HepG2 (cell line): ENCODE measurements at regions not wholly inside any gene's neighbourhood (a gene's known extent, or its start where the extent isn't known, plus 50 kb on each side); places are given as distances from the start of the nearest gene placed in this dataset.

Experiments used
- ATAC-seq: fragments of 200-7000 bp; cut with Tn5 transposase; 3 replicates; pipeline ENCODE4 v1.9.1; 2020; ENCODE audit warnings: mild to moderate bottlenecking, moderate library complexity
- BruUV-seq: library from RNA; stranded (reverse); fragments of 400-500 nt; replicated peaks from 2 replicates; lab custom pipeline; 2021; lab: Mats Ljungman, UMichigan
- CTCF ChIA-PET: fragments of 300-600 bp; formaldehyde crosslinking; extraction: SDS; loops from one replicate; lab custom pipeline; 2021; ENCODE audit warnings: low total read pairs, inconsistent platforms, low intra/inter-chr PET ratio; lab: Yijun Ruan, JAX
- POLR2A ChIA-PET: fragments of 350-600 bp; sonication (Branson Sonifier 250); formaldehyde crosslinking; loops from one replicate; lab custom pipeline; 2020; ENCODE audit warnings: antibody characterized with exemption, inconsistent platforms; lab: Yijun Ruan, JAX
- DNase-seq: peaks from one replicate; pipeline ENCODE4 v3.0.0-alpha.2; 2015; ENCODE audit warnings: low spot score
- FAIRE-seq: peaks from 3 replicates; lab custom pipeline; 2011; peaks lifted over from hg19 to GRCh38; lab: Jason Lieb, UNC
- H2AFZ ChIP-seq: one replicate; pipeline ENCODE4 v1.6.1; 2011; ENCODE audit warnings: low read length, inconsistent platforms
- H3K27ac ChIP-seq: fragments of 300-600 bp; 3 replicates; pipeline ENCODE4 v1.8.0; 2011; ENCODE audit warnings: mixed run types, mild to moderate bottlenecking, mixed read lengths, low read length, inconsistent platforms; ENCODE audit not compliant: insufficient read depth; ENCODE audit errors: extremely low read length
- H3K27me3 ChIP-seq, 2 experiments: fragments of 200-600 bp in 1 of 2; 2 replicates in 1 of 2; 3 replicates in 1 of 2; pipeline versions ENCODE4 v1.6.0 to v1.8.0; 2011; ENCODE audit warnings: low read length in 2 of 2, mild to moderate bottlenecking in 2 of 2, moderate library complexity in 2 of 2, inconsistent platforms in 1 of 2; ENCODE audit not compliant: insufficient read depth in 2 of 2, control insufficient read depth in 1 of 2
- H3K36me3 ChIP-seq, 2 experiments: fragments of 200-600 bp in 1 of 2; replicated peaks in 1 of 2; 2 replicates in 1 of 2; 3 replicates in 1 of 2; pipeline versions ENCODE4 v1.5.1 to v1.8.0; 2011; ENCODE audit warnings: low read length in 2 of 2, inconsistent platforms in 1 of 2; ENCODE audit not compliant: insufficient read depth in 2 of 2, control insufficient read depth in 1 of 2
- H3K4me1 ChIP-seq: 2 replicates; pipeline ENCODE4 v1.5.1; 2012; ENCODE audit warnings: low read length, inconsistent platforms; ENCODE audit not compliant: insufficient read depth
- H3K4me2 ChIP-seq: 2 replicates; pipeline ENCODE4 v1.6.0; 2011; ENCODE audit warnings: low read depth, low read length, inconsistent platforms
- H3K4me3 ChIP-seq, 3 experiments: fragments of 200-600 bp in 1 of 3; sonication (generic), shearing (Covaris generic) in 1 of 3; replicated peaks in 1 of 3; 2 replicates each; pipeline ENCODE4 v1.5.1; 2011 to 2016; ENCODE audit warnings: low read length in 3 of 3, inconsistent platforms in 2 of 3, low read depth in 2 of 3, mild to moderate bottlenecking in 2 of 3, control low read depth in 1 of 3, mixed read lengths in 1 of 3; ENCODE audit not compliant: insufficient read depth in 1 of 3
- H3K79me2 ChIP-seq: one replicate; pipeline ENCODE4 v1.6.1; 2011; ENCODE audit warnings: low read length, inconsistent platforms; ENCODE audit not compliant: insufficient read depth
- H3K9ac ChIP-seq: 2 replicates; pipeline ENCODE4 v1.6.0; 2011; ENCODE audit warnings: mild to moderate bottlenecking, low read depth, low read length, inconsistent platforms; ENCODE audit not compliant: insufficient read depth
- H3K9me3 ChIP-seq: 2 replicates; pipeline ENCODE4 v1.5.1; 2012; ENCODE audit warnings: mild to moderate bottlenecking, low read length
- H4K20me1 ChIP-seq: 2 replicates; pipeline ENCODE4 v1.6.0; 2011; ENCODE audit warnings: inconsistent platforms, mild to moderate bottlenecking, low read length, moderate library complexity; ENCODE audit not compliant: insufficient read depth
- ARID2 ChIP-seq: sonication (generic); formaldehyde crosslinking; IDR thresholded peaks from 2 replicates; pipeline ENCODE4 v1.8.1; 2022; ENCODE audit warnings: mild to moderate bottlenecking, missing genetic modification reagents, borderline replicate concordance
- ELK4 ChIP-seq: sonication (generic); formaldehyde crosslinking; IDR thresholded peaks from 2 replicates; pipeline ENCODE4 v1.9.0; 2021; ENCODE audit warnings: missing genetic modification reagents, borderline replicate concordance
- HNRNPK ChIP-seq: fragments of 200-400 bp; formaldehyde crosslinking; IDR thresholded peaks from 2 replicates; pipeline ENCODE4 v1.6.1; 2018; ENCODE audit warnings: low read length, low read depth, moderate library complexity, mild to moderate bottlenecking; ENCODE audit not compliant: poor library complexity, severe bottlenecking
- KLF11 ChIP-seq: IDR thresholded peaks from 2 replicates; pipeline ENCODE4 v1.6.1; 2016; ENCODE audit warnings: missing compliant biosample characterization
- POLR2G ChIP-seq: fragments of 200-400 bp; formaldehyde crosslinking; IDR thresholded peaks from 2 replicates; pipeline ENCODE4 v1.6.1; 2018; ENCODE audit warnings: mild to moderate bottlenecking, low read depth, low read length, moderate library complexity
- SOX6 ChIP-seq, 2 experiments: fragments of 450-650 bp in 1 of 2; sonication (generic) in 1 of 2; formaldehyde crosslinking in 1 of 2; IDR thresholded peaks; 2 replicates each; pipeline versions ENCODE4 v1.4.0 to v1.6.1; 2017 to 2020; ENCODE audit warnings: antibody characterized with exemption in 1 of 2, mild to moderate bottlenecking in 1 of 2, missing genetic modification reagents in 1 of 2
- ZNF607 ChIP-seq: sonication (generic); formaldehyde crosslinking; IDR thresholded peaks from 2 replicates; pipeline ENCODE4 v1.5.1; 2020; ENCODE audit warnings: missing genetic modification reagents, mild to moderate bottlenecking, borderline replicate concordance
- ZNF780A ChIP-seq: sonication (generic); formaldehyde crosslinking; IDR thresholded peaks from 2 replicates; pipeline ENCODE4 v1.8.0; 2022; ENCODE audit warnings: mild to moderate bottlenecking, missing genetic modification reagents, moderate library complexity
- WGBS: methylation state at CpG from one replicate; pipeline ENCODE4 v1.1.6; 2017; ENCODE audit warnings: low lambda C conversion rate; 5-methylcytosine and 5-hydroxymethylcytosine counted together
- in situ Hi-C: cut with HindIII; loops from 2 replicates; pipeline ENCODE4 v1.10.0; 2017; ENCODE audit warnings: low pct_unique_long_range_greater_than_20kb; ENCODE audit not compliant: extremely low pct_ligation_motif_present
- intact Hi-C: fragments of 100-400 bp; cut with micrococcal nuclease; formaldehyde crosslinking; loops from one replicate; pipeline ENCODE4 v1.10.0; 2022; ENCODE audit not compliant: unreplicated experiment
- TF ChIP-seq, protein P1 (sequence below): IDR thresholded peaks from 2 replicates; pipeline ENCODE4 v1.6.1; 2016; ENCODE audit warnings: low read depth, borderline replicate concordance
- TF ChIP-seq, protein P2 (sequence below): sonication (generic); formaldehyde crosslinking; IDR thresholded peaks from 2 replicates; pipeline ENCODE4 v1.4.0; 2020; ENCODE audit warnings: missing genetic modification reagents

DNA sequence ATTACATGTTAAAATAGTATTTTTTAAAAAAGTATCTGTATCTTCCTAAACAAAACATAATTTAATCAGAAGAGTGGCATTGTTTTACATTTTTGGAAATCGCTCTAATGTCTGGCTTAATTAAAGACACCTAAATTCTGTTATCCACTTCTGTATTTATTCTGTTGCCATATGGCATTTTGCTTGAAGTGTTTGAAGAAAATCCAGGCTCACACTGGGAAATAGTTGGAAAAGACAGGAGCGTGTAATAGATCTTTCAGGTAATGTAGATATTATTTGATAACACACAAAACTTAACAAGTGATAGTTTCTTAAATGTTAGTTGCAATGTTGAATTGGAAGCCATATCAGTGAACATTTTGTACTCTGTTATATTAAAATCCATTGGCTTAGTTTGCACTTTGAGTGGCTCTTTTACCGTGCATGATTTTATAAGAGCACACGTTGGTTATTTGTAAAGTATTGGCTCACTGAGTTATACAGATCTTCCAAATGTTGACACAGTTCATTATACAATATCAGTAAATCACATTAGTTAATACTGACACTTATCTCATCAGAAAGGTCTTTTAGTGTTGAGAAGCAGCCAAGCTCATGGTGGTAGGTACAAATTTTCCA, 128.4 kb upstream of the NPVF start:
- DNase-seq (no peak), FAIRE-seq (no peak)
- Histone ChIP-seq H3K9me3 (no peaks in the 10 kb centered on the region), H3K4me2 (no peak overlapping the region), H3K79me2 (no peaks in the 10 kb centered on the region), H3K27me3 (peaks cover 0 to 2% of the 10 kb centered on the region in 2 experiments; a peak in 1 of 5 replicates), H3K9ac (no peak overlapping the region), H3K36me3 (no peaks in the 10 kb centered on the region), H3K4me3 (no peak overlapping the region), H3K27ac (no peak overlapping the region)
- 39% methylated on average over 4 of the region's 4 CpGs for WGBS
- POLR2A ChIA-PET: no interaction called here
- intact Hi-C loops: no loop called here
- BruUV-seq: no TSS peak
- TF ChIP-seq HNRNPK (no peak), ELK4 (CRISPR knock-in tag) (no peak), ZNF607 (CRISPR knock-in tag) (no peak), SOX6 (IDR thresholded peaks at IDR 0.05) (no peak), SOX6 (CRISPR knock-in tag; IDR thresholded peaks at IDR 0.05) (no peak), KLF11 (CRISPR knock-in tag) (no peak), ZNF780A (no peak), POLR2G (no peak), ARID2 (CRISPR knock-in tag) (no peak)
- TF ChIP-seq, protein P1, sequence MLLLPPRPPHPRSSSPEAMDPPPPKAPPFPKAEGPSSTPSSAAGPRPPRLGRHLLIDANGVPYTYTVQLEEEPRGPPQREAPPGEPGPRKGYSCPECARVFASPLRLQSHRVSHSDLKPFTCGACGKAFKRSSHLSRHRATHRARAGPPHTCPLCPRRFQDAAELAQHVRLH: no peak
- TF ChIP-seq, protein P2, sequence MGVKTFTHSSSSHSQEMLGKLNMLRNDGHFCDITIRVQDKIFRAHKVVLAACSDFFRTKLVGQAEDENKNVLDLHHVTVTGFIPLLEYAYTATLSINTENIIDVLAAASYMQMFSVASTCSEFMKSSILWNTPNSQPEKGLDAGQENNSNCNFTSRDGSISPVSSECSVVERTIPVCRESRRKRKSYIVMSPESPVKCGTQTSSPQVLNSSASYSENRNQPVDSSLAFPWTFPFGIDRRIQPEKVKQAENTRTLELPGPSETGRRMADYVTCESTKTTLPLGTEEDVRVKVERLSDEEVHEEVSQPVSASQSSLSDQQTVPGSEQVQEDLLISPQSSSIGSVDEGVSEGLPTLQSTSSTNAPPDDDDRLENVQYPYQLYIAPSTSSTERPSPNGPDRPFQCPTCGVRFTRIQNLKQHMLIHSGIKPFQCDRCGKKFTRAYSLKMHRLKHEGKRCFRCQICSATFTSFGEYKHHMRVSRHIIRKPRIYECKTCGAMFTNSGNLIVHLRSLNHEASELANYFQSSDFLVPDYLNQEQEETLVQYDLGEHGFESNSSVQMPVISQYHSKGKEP (CRISPR knock-in tag): no peak
- TF ChIP-seq, all 625 proteins: peak for 0
- CTCF ChIA-PET: no interaction called here
- in situ Hi-C loops: no loop called here
- no peak for ATAC-seq
- Histone ChIP-seq H3K4me1 (no peaks in the 10 kb centered on the region), H4K20me1 (no peaks in the 10 kb centered on the region), H2AFZ (no peak overlapping the region)
